Ovary (tissue), 3 donors: ENCODE measurements at regions not wholly inside any gene's neighbourhood (a gene's known extent, or its start where the extent isn't known, plus 50 kb on each side); places are given as distances from the start of the nearest gene placed in this dataset.
"Not testable (repeated sequence)": the region's sequence is repeated elsewhere in the genome, so short reads cannot be mapped to it uniquely, and the experiment has no call there.

Experiments used
- CTCF ChIP-seq, 3 donors: fragments of 450-650 bp in 2 of 3; fragments of 200-600 bp in 1 of 3; IDR thresholded peaks; one replicate each; pipeline versions ENCODE4 v1.5.1 to v1.8.0; 2016 to 2022; ENCODE audit warnings: antibody characterized with exemption in 3 of 3, mild to moderate bottlenecking in 1 of 3
- EP300 ChIP-seq: sonication (generic); formaldehyde crosslinking; IDR thresholded peaks from one replicate; pipeline ENCODE4 v1.6.1; 2017; ENCODE audit warnings: antibody characterized with exemption
- POLR2A ChIP-seq: fragments of 450-650 bp; IDR thresholded peaks from one replicate; pipeline ENCODE4 v1.6.1; 2017; ENCODE audit warnings: antibody characterized with exemption, mild to moderate bottlenecking, moderate library complexity
- donor health status: DM: no; HTN: no; CAD: no.

GRCh38 chrX:107370185-107370584 is 79.3 kb upstream of the FRMPD3 start:
- TF ChIP-seq CTCF (IDR thresholded peaks at IDR 0.05); EP300; POLR2A: not testable (repeated sequence)
